T-cell (primary cell): ENCODE measurements at regions not wholly inside any gene's neighbourhood (a gene's known extent, or its start where the extent isn't known, plus 50 kb on each side); places are given as distances from the start of the nearest gene placed in this dataset.

Experiments
- ATAC-seq, 4 experiments: fragments of 200-7000 bp in 3 of 4; fragments of 150-1000 bp in 1 of 4; cut with Tn5 transposase; replicated peaks in 1 of 4; 1 replicate in 3 of 4; 2 replicates in 1 of 4; pipeline ENCODE4 v1.10.0; 2021; ENCODE audit warnings: moderate library complexity in 3 of 4, mild to moderate bottlenecking in 2 of 4, moderate number of reproducible peaks in 1 of 4
- CTCF ChIA-PET, 2 donors: fragments of 300-600 bp; sonication (Branson Sonifier 250); formaldehyde crosslinking; loops; one replicate each; lab custom pipeline; 2022; ENCODE audit warnings: antibody characterized with exemption in 2 of 2; lab: Charles Lee
- POLR2A ChIA-PET, 2 donors: fragments of 300-600 bp; sonication (Branson Sonifier 250); formaldehyde crosslinking; loops; one replicate each; lab custom pipeline; 2022; ENCODE audit warnings: antibody characterized with exemption in 2 of 2; lab: Charles Lee
- DNase-seq, 35 experiments: peaks; one replicate each; pipeline versions ENCODE4 v3.0.0 to v3.0.0-alpha.2; 2013 to 2023
- H3K27ac ChIP-seq: one replicate; pipeline ENCODE4 v1.5.1; 2013; ENCODE audit warnings: low read length
- H3K27me3 ChIP-seq, 2 experiments: replicated peaks in 1 of 2; 1 replicate in 1 of 2; 2 replicates in 1 of 2; pipeline versions ENCODE4 v1.6.1 to v1.7.0; 2013; ENCODE audit warnings: low read length in 1 of 2, mixed read lengths in 1 of 2; ENCODE audit not compliant: control insufficient read depth in 2 of 2, insufficient read depth in 2 of 2; ENCODE audit errors: extremely low read depth in 1 of 2
- H3K36me3 ChIP-seq, 2 donors: 1 replicate in 1 of 2; 2 replicates in 1 of 2; pipeline versions ENCODE4 v1.6.1 to v1.7.0; 2013; ENCODE audit warnings: low read length in 1 of 2; ENCODE audit not compliant: control insufficient read depth in 2 of 2, insufficient read depth in 1 of 2; ENCODE audit errors: extremely low read depth in 1 of 2
- H3K4me1 ChIP-seq, 2 experiments: 1 replicate in 1 of 2; 2 replicates in 1 of 2; pipeline versions ENCODE4 v1.6.1 to v1.7.0; 2013; ENCODE audit warnings: low read length in 2 of 2, mixed read lengths in 1 of 2; ENCODE audit not compliant: insufficient read depth in 2 of 2, control insufficient read depth in 1 of 2; ENCODE audit errors: extremely low read depth in 1 of 2
- H3K4me3 ChIP-seq, 2 donors: 1 replicate in 1 of 2; 2 replicates in 1 of 2; pipeline versions ENCODE4 v1.5.1 to v1.7.0; 2013; ENCODE audit warnings: mild to moderate bottlenecking in 2 of 2, low read length in 1 of 2, moderate library complexity in 1 of 2; ENCODE audit not compliant: control insufficient read depth in 1 of 2; ENCODE audit errors: extremely low read depth in 1 of 2
- H3K9me3 ChIP-seq: 2 replicates; pipeline ENCODE4 v1.7.0; 2013
- H3K27ac Mint-ChIP-seq, 2 donors: one replicate each; pipeline ENCODE4 v1.8.0; 2020 to 2021; ENCODE audit warnings: mild to moderate bottlenecking in 2 of 2, mixed read lengths in 2 of 2
- H3K27me3 Mint-ChIP-seq, 2 donors: one replicate each; pipeline ENCODE4 v1.8.0; 2021 to 2022; ENCODE audit warnings: mixed read lengths in 2 of 2
- H3K36me3 Mint-ChIP-seq: one replicate; pipeline ENCODE4 v1.8.0; 2021; ENCODE audit warnings: mixed read lengths
- H3K4me1 Mint-ChIP-seq, 3 donors: one replicate each; pipeline ENCODE4 v1.8.0; 2020 to 2022; ENCODE audit warnings: mixed read lengths in 3 of 3, mild to moderate bottlenecking in 1 of 3
- H3K4me3 Mint-ChIP-seq, 3 donors: one replicate each; pipeline ENCODE4 v1.8.0; 2020 to 2022; ENCODE audit warnings: mild to moderate bottlenecking in 3 of 3, mixed read lengths in 3 of 3, moderate library complexity in 3 of 3
- H3K9me3 Mint-ChIP-seq, 3 donors: one replicate each; pipeline ENCODE4 v1.8.0; 2020 to 2022; ENCODE audit warnings: mixed read lengths in 3 of 3
- WGBS: methylation state at CpG from one replicate; pipeline ENCODE4 v1.1.5; 2013; ENCODE audit warnings: missing lambda C conversion rate; ENCODE audit not compliant: insufficient coverage; 5-methylcytosine and 5-hydroxymethylcytosine counted together

DNA sequence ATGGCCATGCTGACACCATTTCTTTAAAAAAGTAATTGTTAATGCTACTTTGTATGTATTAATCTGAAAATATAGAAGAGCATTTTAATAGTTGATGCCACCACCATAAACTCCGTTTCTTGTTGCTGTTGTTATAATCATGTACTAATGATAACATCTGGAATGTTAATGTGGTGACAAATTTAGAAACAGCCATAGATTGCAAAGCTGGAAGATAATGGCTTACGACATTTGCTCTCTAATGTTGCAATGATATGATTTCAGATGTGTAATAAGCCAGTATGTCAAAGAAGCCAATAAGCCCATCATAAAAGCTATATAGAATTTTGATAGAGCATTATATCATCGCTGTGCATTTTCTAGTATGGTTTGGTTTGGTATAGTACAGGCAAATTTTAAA is 579.4 kb upstream of the ZFP42 start:
- Histone ChIP-seq H3K4me1 (no peaks in the 10 kb centered on the region), H3K27me3 (no peaks in the 10 kb centered on the region), H3K4me3 (no peak overlapping the region), H3K36me3 (no peaks in the 10 kb centered on the region), H3K9me3 (no peaks in the 10 kb centered on the region), H3K27ac (no peak overlapping the region)
- no peaks in the 10 kb centered on the region for H3K36me3 Mint-ChIP-seq
- H3K27me3 Mint-ChIP-seq = no peaks in the 10 kb centered on the region
- CTCF ChIA-PET = no interaction called here
- H3K27ac Mint-ChIP-seq = no peak overlapping the region
- H3K9me3 Mint-ChIP-seq = peaks cover 4 to 17% (median 17%) of the 10 kb centered on the region in 3 donors
- ATAC-seq = no peak
- H3K4me3 Mint-ChIP-seq = no peak overlapping the region
- H3K4me1 Mint-ChIP-seq = no peaks in the 10 kb centered on the region
- WGBS = 50% methylated on average over 1 of the region's 3 CpGs
- POLR2A ChIA-PET = interaction anchor here in 1 of 2 donors (0.7 kb wide), 1 partner anchor 39 kb away, joined by 3 read pairs; no protein-coding TSS in a partner anchor
- DNase-seq = no peak

DNA sequence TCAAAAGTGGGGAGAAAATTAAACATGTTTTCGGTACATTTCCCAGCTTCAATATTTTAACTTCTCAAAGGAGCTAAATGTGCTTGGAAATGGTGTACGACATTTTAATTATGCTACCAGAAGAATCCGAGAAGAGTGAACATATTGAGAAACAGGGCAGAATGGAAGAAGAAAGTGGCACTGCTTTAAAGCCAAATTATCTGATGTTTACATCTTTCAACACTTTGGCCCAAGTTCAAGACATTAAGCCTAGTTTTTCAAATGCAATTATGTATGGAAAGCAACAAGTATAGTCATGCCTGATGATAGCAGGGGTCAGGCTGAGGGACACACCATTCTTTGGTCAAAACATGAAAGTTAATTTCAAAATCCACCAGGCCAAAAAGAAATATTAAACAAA is 577.9 kb upstream of the ZFP42 start:
- POLR2A ChIA-PET = no interaction called here
- H3K27ac Mint-ChIP-seq = no peak overlapping the region
- no peak overlapping the region for H3K4me3 Mint-ChIP-seq
- CTCF ChIA-PET = no interaction called here
- Histone ChIP-seq H3K4me1 (no peaks in the 10 kb centered on the region), H3K4me3 (no peak overlapping the region), H3K36me3 (no peaks in the 10 kb centered on the region), H3K27ac (no peak overlapping the region), H3K27me3 (no peaks in the 10 kb centered on the region), H3K9me3 (no peaks in the 10 kb centered on the region)
- no peaks in the 10 kb centered on the region for H3K36me3 Mint-ChIP-seq
- H3K4me1 Mint-ChIP-seq = no peaks in the 10 kb centered on the region
- H3K9me3 Mint-ChIP-seq = peaks cover 4 to 23% (median 21%) of the 10 kb centered on the region in 3 donors
- WGBS = no CpG with 5 or more reads among the region's 3 CpGs
- no peaks in the 10 kb centered on the region for H3K27me3 Mint-ChIP-seq
- DNase-seq (no peak), ATAC-seq (no peak)

DNA sequence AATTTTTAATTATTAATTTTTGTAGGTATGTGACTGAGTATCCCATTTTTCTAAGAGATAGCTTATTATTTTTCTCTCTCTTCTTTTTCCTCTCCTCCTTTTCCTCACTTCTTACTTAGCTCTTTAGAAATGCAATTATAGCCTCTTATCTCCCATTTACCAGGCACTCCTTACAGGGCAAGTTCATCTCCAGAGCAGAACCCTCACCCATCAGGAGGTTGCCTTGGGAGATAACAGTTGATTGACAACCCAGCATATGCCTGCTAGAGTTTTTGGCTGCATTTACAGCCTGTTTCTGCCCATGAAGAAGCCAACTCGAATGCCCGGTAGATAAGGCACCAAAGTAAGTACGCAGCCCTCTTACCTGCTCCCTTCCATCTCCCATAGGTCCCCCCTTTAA is 572.9 kb upstream of the ZFP42 start:
- Mint-ChIP-seq H3K27ac (no peak overlapping the region), H3K27me3 (no peaks in the 10 kb centered on the region), H3K4me1 (no peaks in the 10 kb centered on the region), H3K4me3 (no peak overlapping the region), H3K36me3 (no peaks in the 10 kb centered on the region), H3K9me3 (peaks cover 7 to 29% (median 18%) of the 10 kb centered on the region in 3 donors)
- POLR2A ChIA-PET = interaction anchor here in 1 of 2 donors (0.6 kb wide), 2 partner anchors 57 to 562 kb away, joined by 5 to 7 read pairs; no protein-coding TSS in a partner anchor
- ATAC-seq (no peak), DNase-seq (no peak)
- Histone ChIP-seq H3K4me3 (no peak overlapping the region), H3K27ac (no peak overlapping the region), H3K36me3 (no peaks in the 10 kb centered on the region), H3K27me3 (no peaks in the 10 kb centered on the region), H3K9me3 (no peaks in the 10 kb centered on the region), H3K4me1 (no peaks in the 10 kb centered on the region)
- CTCF ChIA-PET = interaction anchor here in 1 of 2 donors (1.0 kb wide), 1 partner anchor 9 kb away, joined by 4 read pairs; no protein-coding TSS in a partner anchor
- 93% methylated on average over 2 of the region's 3 CpGs for WGBS

DNA sequence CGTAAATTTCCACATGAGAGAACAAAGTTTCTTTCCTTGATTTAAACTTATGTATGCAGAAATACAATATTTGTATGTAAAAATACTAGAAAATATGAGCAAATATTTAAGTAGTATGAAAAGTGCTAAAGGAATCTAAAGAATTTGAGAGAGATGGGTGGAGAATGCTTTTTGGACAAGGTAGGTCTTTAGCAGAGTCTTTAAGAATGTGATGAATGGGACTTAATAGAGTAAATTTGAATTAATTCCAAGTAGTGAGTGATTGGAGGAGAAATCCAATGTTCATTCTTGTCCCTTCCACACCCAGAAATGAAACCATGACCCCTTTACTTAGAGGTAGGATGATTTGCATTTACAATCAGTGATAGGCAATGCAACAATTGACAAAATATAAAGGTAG is 570.9 kb upstream of the ZFP42 start:
- H3K36me3 Mint-ChIP-seq = no peaks in the 10 kb centered on the region
- Histone ChIP-seq H3K36me3 (no peaks in the 10 kb centered on the region), H3K27ac (no peak overlapping the region), H3K4me1 (no peaks in the 10 kb centered on the region), H3K27me3 (no peaks in the 10 kb centered on the region), H3K9me3 (no peaks in the 10 kb centered on the region), H3K4me3 (no peak overlapping the region)
- H3K4me3 Mint-ChIP-seq = no peak overlapping the region
- no peaks in the 10 kb centered on the region for H3K27me3 Mint-ChIP-seq
- no peak overlapping the region for H3K27ac Mint-ChIP-seq
- POLR2A ChIA-PET = no interaction called here
- DNase-seq = no peak
- H3K9me3 Mint-ChIP-seq = peaks cover 11 to 23% (median 16%) of the 10 kb centered on the region in 3 donors
- CTCF ChIA-PET = no interaction called here
- H3K4me1 Mint-ChIP-seq = no peaks in the 10 kb centered on the region
- WGBS = no CpG with 5 or more reads among the region's 1 CpG
- no peak for ATAC-seq

DNA sequence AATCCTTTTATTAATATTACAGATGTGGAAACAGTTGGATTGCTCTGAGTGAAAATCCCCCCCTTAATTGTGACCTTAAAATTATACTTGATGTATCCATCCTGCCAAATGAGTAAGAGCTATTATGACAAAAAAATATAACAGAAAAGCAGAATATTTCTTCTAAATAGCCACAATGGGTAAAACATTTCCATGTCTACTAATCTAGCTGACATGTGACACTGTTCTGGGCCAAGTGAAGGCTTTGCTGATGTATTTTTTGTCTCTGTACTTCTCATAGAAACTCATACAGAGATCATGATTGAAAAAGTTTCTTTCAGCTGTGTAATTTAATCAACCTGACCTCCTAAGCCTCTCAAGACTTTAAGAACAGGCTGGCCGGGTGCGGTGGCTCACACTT is 569.1 kb upstream of the ZFP42 start:
- CTCF ChIA-PET = no interaction called here
- no peak overlapping the region for H3K4me3 Mint-ChIP-seq

DNA sequence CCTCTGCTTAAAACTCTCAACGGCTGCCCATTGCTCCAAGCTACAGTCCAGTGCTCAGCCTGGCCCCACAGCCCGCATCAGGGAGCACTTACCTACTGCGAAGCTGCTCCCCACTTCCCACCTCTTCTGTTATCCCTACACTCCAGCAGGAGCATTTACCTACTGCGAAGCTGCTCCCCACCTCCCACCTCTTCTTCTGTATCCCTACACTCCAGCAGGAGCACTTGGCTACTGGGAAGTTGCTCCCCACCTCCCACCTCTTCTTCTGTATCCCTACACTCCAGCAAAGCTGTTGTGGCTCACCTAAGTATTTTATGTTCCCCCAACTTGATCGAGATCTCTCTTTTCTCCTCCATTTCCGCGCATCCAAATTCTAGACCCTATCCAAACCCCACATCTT is 563.3 kb upstream of the ZFP42 start:
- ChIA-PET POLR2A (no interaction called here), CTCF (interaction anchor here in 1 of 2 donors (0.8 kb wide), 1 partner anchor 10 kb away, joined by 4 read pairs; no protein-coding TSS in a partner anchor)
- no peaks in the 10 kb centered on the region for H3K27me3 Mint-ChIP-seq
- no peak for ATAC-seq
- peaks cover 2% of the 10 kb centered on the region for H3K9me3 ChIP-seq
- no peak for DNase-seq
- peaks cover 0 to 28% (median 20%) of the 10 kb centered on the region in 3 donors for H3K9me3 Mint-ChIP-seq
- no peak overlapping the region for H3K27ac Mint-ChIP-seq
- H3K27me3 ChIP-seq = no peaks in the 10 kb centered on the region
- no peak overlapping the region for H3K4me3 ChIP-seq
- no peaks in the 10 kb centered on the region for H3K36me3 ChIP-seq
- H3K4me1 Mint-ChIP-seq = no peaks in the 10 kb centered on the region
- H3K4me1 ChIP-seq = no peaks in the 10 kb centered on the region
- no peaks in the 10 kb centered on the region for H3K36me3 Mint-ChIP-seq
- H3K27ac ChIP-seq = no peak overlapping the region
- WGBS = 75% methylated on average over 6 of the region's 7 CpGs
- H3K4me3 Mint-ChIP-seq = no peak overlapping the region

More for the DNA sequence above, 569.1 kb upstream of the ZFP42 start:
- POLR2A ChIA-PET = no interaction called here
- Mint-ChIP-seq H3K27ac (no peak overlapping the region), H3K9me3 (peaks cover 14 to 19% (median 16%) of the 10 kb centered on the region in 3 donors), H3K36me3 (no peaks in the 10 kb centered on the region), H3K27me3 (no peaks in the 10 kb centered on the region), H3K4me1 (no peaks in the 10 kb centered on the region)
- Histone ChIP-seq H3K27ac (no peak overlapping the region), H3K9me3 (no peaks in the 10 kb centered on the region), H3K4me1 (no peaks in the 10 kb centered on the region), H3K4me3 (no peak overlapping the region), H3K27me3 (no peaks in the 10 kb centered on the region), H3K36me3 (no peaks in the 10 kb centered on the region)
- ATAC-seq (no peak), DNase-seq (no peak)
- WGBS = no CpG with 5 or more reads among the region's 2 CpGs

DNA sequence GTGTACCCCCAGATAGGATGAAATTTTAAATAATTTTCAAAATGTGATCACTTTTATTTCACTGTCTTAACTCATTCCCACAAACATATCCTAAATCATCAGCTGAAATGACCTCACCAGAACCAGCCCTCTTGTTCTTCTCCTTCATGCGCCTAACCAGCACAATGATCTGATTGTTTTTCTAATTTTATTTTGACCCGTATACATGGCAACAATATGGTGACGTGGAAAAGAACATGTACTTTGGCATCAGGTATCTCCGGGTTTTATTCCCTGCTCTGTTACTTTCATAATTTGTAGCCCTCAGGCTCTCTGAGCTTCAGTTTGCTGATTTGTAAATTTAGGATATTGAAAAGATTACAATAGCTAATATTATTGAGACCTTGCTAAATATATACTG is 562.4 kb upstream of the ZFP42 start:
- H3K4me3 ChIP-seq = no peak overlapping the region
- 90% methylated on average over 2 of the region's 4 CpGs for WGBS
- H3K27me3 ChIP-seq = no peaks in the 10 kb centered on the region
- H3K9me3 ChIP-seq = peaks cover 2% of the 10 kb centered on the region
- Mint-ChIP-seq H3K27ac (no peak overlapping the region), H3K27me3 (no peaks in the 10 kb centered on the region), H3K36me3 (no peaks in the 10 kb centered on the region), H3K4me3 (no peak overlapping the region), H3K9me3 (peaks cover 4 to 24% (median 23%) of the 10 kb centered on the region in 3 donors), H3K4me1 (no peaks in the 10 kb centered on the region)
- ATAC-seq = no peak
- no peaks in the 10 kb centered on the region for H3K4me1 ChIP-seq
- ChIA-PET CTCF (no interaction called here), POLR2A (no interaction called here)
- no peak for DNase-seq
- no peaks in the 10 kb centered on the region for H3K36me3 ChIP-seq
- no peak overlapping the region for H3K27ac ChIP-seq
